Ishikawa (cell line): ENCODE measurements at regions not wholly inside any gene's neighbourhood (a gene's known extent, or its start where the extent isn't known, plus 50 kb on each side); places are given as distances from the start of the nearest gene placed in this dataset.

Experiments used
- CEBPB ChIP-seq: IDR thresholded peaks from 2 replicates; pipeline ENCODE4 v1.6.1; 2012
- CREB1 ChIP-seq: IDR thresholded peaks from 2 replicates; pipeline ENCODE4 v1.6.1; 2012; ENCODE audit warnings: low read depth
- EGR1 ChIP-seq: IDR thresholded peaks from 2 replicates; pipeline ENCODE4 v1.6.1; 2012
- EP300 ChIP-seq: IDR thresholded peaks from 2 replicates; pipeline ENCODE4 v1.6.1; 2012; ENCODE audit warnings: borderline replicate concordance
- FOXM1 ChIP-seq: IDR thresholded peaks from 2 replicates; pipeline ENCODE4 v1.6.1; 2012; ENCODE audit warnings: low read depth, borderline replicate concordance
- MAX ChIP-seq: IDR thresholded peaks from 2 replicates; pipeline ENCODE4 v1.6.1; 2012
- NFIC ChIP-seq: IDR thresholded peaks from 2 replicates; pipeline ENCODE4 v1.6.1; 2012
- RAD21 ChIP-seq: IDR thresholded peaks from 2 replicates; pipeline ENCODE4 v1.6.1; 2012; ENCODE audit warnings: low read depth
- TAF1 ChIP-seq: IDR thresholded peaks from 2 replicates; pipeline ENCODE4 v1.6.1; 2012; ENCODE audit warnings: low read depth, mild to moderate bottlenecking
- TCF12 ChIP-seq: IDR thresholded peaks from 2 replicates; pipeline ENCODE4 v1.6.1; 2012; ENCODE audit warnings: low read depth
- TEAD4 ChIP-seq: IDR thresholded peaks from 2 replicates; pipeline ENCODE4 v1.6.1; 2012
- USF1 ChIP-seq: IDR thresholded peaks from 2 replicates; pipeline ENCODE4 v1.6.1; 2012
- YY1 ChIP-seq: IDR thresholded peaks from 2 replicates; pipeline ENCODE4 v1.6.1; 2012; ENCODE audit warnings: low read depth
- ZBTB7A ChIP-seq: IDR thresholded peaks from 2 replicates; pipeline ENCODE4 v1.6.1; 2012; ENCODE audit warnings: low read depth
- TF ChIP-seq, protein P1 (sequence below): IDR thresholded peaks from 2 replicates; pipeline ENCODE4 v1.6.1; 2012; ENCODE audit warnings: low read depth, mild to moderate bottlenecking

DNA sequence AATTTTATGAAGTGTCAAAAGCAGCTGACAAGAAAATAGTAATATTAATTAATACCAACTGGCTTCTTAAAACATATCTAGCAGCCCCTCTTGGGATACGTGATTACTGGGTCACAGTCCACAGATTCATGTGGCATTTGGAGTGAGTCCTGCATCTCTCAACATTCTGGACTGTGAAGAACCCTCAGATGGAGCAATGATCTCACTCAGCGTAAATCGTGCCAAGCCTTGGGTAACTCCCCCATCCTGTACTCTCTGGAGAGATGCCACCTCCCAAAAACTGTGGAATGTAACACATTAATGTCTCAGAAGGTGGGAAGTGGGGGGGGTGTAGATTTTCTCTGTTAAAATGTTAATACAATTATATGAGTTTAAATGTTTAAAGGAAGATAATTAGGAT is 118.2 kb upstream of the IQCM start:
- TF ChIP-seq, protein P1, sequence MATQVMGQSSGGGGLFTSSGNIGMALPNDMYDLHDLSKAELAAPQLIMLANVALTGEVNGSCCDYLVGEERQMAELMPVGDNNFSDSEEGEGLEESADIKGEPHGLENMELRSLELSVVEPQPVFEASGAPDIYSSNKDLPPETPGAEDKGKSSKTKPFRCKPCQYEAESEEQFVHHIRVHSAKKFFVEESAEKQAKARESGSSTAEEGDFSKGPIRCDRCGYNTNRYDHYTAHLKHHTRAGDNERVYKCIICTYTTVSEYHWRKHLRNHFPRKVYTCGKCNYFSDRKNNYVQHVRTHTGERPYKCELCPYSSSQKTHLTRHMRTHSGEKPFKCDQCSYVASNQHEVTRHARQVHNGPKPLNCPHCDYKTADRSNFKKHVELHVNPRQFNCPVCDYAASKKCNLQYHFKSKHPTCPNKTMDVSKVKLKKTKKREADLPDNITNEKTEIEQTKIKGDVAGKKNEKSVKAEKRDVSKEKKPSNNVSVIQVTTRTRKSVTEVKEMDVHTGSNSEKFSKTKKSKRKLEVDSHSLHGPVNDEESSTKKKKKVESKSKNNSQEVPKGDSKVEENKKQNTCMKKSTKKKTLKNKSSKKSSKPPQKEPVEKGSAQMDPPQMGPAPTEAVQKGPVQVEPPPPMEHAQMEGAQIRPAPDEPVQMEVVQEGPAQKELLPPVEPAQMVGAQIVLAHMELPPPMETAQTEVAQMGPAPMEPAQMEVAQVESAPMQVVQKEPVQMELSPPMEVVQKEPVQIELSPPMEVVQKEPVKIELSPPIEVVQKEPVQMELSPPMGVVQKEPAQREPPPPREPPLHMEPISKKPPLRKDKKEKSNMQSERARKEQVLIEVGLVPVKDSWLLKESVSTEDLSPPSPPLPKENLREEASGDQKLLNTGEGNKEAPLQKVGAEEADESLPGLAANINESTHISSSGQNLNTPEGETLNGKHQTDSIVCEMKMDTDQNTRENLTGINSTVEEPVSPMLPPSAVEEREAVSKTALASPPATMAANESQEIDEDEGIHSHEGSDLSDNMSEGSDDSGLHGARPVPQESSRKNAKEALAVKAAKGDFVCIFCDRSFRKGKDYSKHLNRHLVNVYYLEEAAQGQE = no peak
- no peak for TF ChIP-seq TEAD4
- no peak for TF ChIP-seq EP300
- no peak for TF ChIP-seq RAD21
- TF ChIP-seq NFIC = no peak
- TF ChIP-seq MAX = no peak
- no peak for TF ChIP-seq TCF12
- no peak for TF ChIP-seq CEBPB
- TF ChIP-seq CREB1 = no peak
- TF ChIP-seq USF1 = no peak

GRCh38 chr4:149949381-149949780 is 128.9 kb upstream of the DCLK2 start:
- TF ChIP-seq MAX (no peak), YY1 (no peak), CREB1 (no peak), TAF1 (no peak), EP300 (no peak), RAD21 (no peak), ZBTB7A (no peak), NFIC (no peak), FOXM1 (no peak), TCF12 (no peak), TEAD4 (no peak), CEBPB (no peak), USF1 (no peak), EGR1 (no peak)
- TF ChIP-seq, protein P1 = no peak

- no peak for TF ChIP-seq CREB1
- no peak for TF ChIP-seq USF1
- no peak for TF ChIP-seq MAX
- no peak for TF ChIP-seq EP300
- TF ChIP-seq FOXM1 = no peak
- TF ChIP-seq, protein P1 = no peak
- TF ChIP-seq TEAD4 = no peak
Measured at GRCh38 chr4:149951152-149951900, 126.9 kb upstream of the DCLK2 start.

DNA sequence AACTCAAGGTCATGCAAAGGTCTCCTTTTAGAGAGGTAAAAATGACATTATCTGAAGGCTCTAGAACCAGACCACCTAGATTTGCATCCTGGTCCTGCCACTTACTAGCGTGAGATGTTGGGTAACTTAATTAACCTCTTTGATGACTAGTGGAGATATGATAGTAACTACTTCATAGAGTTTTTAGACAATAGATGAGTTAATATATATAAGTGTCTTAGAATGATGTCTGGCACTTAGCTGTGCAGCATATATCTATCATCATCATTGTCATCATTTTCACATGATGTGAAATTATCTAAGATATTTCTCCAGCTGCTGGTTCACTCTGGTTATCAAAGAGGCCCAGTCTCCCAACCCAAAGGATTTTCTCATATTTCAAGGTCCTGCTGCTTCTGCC is 126.1 kb upstream of the DCLK2 start:
- TF ChIP-seq USF1 = no peak
